Gastroesophageal sphincter (tissue), 3 donors: ENCODE measurements at regions not wholly inside any gene's neighbourhood (a gene's known extent, or its start where the extent isn't known, plus 50 kb on each side); places are given as distances from the start of the nearest gene placed in this dataset.

Experiments
- POLR2A ChIP-seq, 2 donors: fragments of 450-650 bp; IDR thresholded peaks; one replicate each; pipeline ENCODE4 v1.6.1; 2017; ENCODE audit warnings: antibody characterized with exemption in 2 of 2, mild to moderate bottlenecking in 2 of 2, moderate library complexity in 1 of 2
- TF ChIP-seq, protein P1 (sequence below), 4 experiments: fragments of 200-600 bp in 2 of 4; fragments of 450-650 bp in 2 of 4; sonication (generic) in 1 of 4; IDR thresholded peaks; one replicate each; pipeline ENCODE4 v1.5.1; 2017 to 2019; ENCODE audit warnings: antibody characterized with exemption in 4 of 4, mild to moderate bottlenecking in 2 of 4, moderate library complexity in 2 of 4

DNA sequence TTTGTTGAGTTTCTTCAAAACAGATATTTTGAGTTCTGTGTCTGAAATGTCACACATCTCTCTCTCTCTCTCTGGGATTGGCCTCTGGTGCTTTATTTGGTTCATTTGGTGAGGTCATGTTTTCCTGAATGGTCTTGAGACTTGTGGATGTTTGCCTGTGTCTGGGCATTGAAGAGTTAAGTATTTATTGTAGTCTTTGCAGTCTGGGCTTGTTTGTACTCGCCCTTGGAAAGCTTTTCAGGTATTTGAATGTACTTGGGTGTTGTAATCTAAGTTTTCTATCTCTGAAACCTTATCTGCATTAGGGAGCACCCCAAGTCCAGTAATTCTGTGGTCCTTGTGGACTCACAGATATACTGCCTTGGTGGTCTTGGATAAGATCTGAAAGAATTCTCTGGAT lies 106.7 kb upstream of the PRSS58 start:
- TF ChIP-seq, protein P1, sequence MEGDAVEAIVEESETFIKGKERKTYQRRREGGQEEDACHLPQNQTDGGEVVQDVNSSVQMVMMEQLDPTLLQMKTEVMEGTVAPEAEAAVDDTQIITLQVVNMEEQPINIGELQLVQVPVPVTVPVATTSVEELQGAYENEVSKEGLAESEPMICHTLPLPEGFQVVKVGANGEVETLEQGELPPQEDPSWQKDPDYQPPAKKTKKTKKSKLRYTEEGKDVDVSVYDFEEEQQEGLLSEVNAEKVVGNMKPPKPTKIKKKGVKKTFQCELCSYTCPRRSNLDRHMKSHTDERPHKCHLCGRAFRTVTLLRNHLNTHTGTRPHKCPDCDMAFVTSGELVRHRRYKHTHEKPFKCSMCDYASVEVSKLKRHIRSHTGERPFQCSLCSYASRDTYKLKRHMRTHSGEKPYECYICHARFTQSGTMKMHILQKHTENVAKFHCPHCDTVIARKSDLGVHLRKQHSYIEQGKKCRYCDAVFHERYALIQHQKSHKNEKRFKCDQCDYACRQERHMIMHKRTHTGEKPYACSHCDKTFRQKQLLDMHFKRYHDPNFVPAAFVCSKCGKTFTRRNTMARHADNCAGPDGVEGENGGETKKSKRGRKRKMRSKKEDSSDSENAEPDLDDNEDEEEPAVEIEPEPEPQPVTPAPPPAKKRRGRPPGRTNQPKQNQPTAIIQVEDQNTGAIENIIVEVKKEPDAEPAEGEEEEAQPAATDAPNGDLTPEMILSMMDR (IDR thresholded peaks at IDR 0.05) = no peak
- no peak for TF ChIP-seq POLR2A (IDR thresholded peaks at IDR 0.05)
